Sigmoid colon (tissue), 4 donors: ENCODE measurements at regions not wholly inside any gene's neighbourhood (a gene's known extent, or its start where the extent isn't known, plus 50 kb on each side); places are given as distances from the start of the nearest gene placed in this dataset.

Experiments
- CTCF ChIP-seq, 4 experiments: fragments of 450-650 bp in 3 of 4; fragments of 200-600 bp in 1 of 4; IDR thresholded peaks; one replicate each; pipeline ENCODE4 v1.5.1; 2016 to 2019; ENCODE audit warnings: antibody characterized with exemption in 4 of 4, mild to moderate bottlenecking in 3 of 4, moderate library complexity in 2 of 4
- POLR2A ChIP-seq, 2 donors: fragments of 450-650 bp; IDR thresholded peaks; one replicate each; pipeline ENCODE4 v1.6.1; 2016; ENCODE audit warnings: antibody characterized with exemption in 2 of 2, mild to moderate bottlenecking in 2 of 2, moderate library complexity in 2 of 2
- POLR2AphosphoS5 ChIP-seq, 4 donors: sonication (generic); formaldehyde crosslinking; IDR thresholded peaks; one replicate each; pipeline ENCODE4 v1.6.1; 2017; ENCODE audit warnings: antibody characterized with exemption in 4 of 4

DNA sequence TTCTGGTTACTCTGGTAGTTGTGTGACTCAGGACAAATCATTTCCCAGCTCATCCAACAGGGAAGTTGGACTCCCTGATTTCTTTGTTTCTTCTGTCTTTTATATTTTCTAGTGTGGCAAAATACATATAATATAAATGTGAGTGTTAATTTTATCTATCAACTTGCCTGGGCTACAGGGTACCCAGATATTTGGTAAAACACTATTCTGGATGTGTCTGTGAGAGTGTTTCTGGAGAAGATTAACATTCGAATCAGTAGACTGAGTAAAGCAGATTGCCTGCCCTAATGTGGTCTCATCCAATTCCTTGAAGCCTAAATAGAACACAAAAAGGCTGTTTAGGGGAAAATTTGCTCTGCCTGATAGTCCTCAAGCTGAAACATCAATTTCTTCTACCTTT, 91.1 kb upstream of the EPCAM start:
- TF ChIP-seq POLR2A (IDR thresholded peaks at IDR 0.05) = no peak
- TF ChIP-seq CTCF (IDR thresholded peaks at IDR 0.05) = no peak
- no peak for TF ChIP-seq POLR2AphosphoS5 (IDR thresholded peaks at IDR 0.05)
